WTC11 (cell line): ENCODE measurements at regions not wholly inside any gene's neighbourhood (a gene's known extent, or its start where the extent isn't known, plus 50 kb on each side); places are given as distances from the start of the nearest gene placed in this dataset.

Source experiments
- AFF4 ChIP-seq: sonication (generic); formaldehyde crosslinking; IDR thresholded peaks from 2 replicates; pipeline ENCODE4 v1.8.1; 2023; ENCODE audit warnings: mild to moderate bottlenecking, missing genetic modification reagents, borderline replicate concordance
- CTCF ChIP-seq: fragments of 200-600 bp; IDR thresholded peaks from 2 replicates; pipeline ENCODE4 v1.8.0; 2022; ENCODE audit warnings: antibody characterized with exemption
- ESRRA ChIP-seq: sonication (generic); formaldehyde crosslinking; IDR thresholded peaks from 2 replicates; pipeline ENCODE4 v1.8.1; 2022; ENCODE audit warnings: mild to moderate bottlenecking, missing genetic modification reagents, borderline replicate concordance
- JUN ChIP-seq: sonication (generic); formaldehyde crosslinking; IDR thresholded peaks from 2 replicates; pipeline ENCODE4 v1.8.0; 2023; ENCODE audit warnings: mild to moderate bottlenecking, missing genetic modification reagents
- NFE2L1 ChIP-seq: sonication (generic); formaldehyde crosslinking; IDR thresholded peaks from 2 replicates; pipeline ENCODE4 v1.8.1; 2023; ENCODE audit warnings: missing genetic modification reagents
- SP1 ChIP-seq: sonication (generic); formaldehyde crosslinking; conservative IDR thresholded peaks from 2 replicates; pipeline ENCODE4 v1.8.1; 2022; ENCODE audit warnings: missing genetic modification reagents
- TP53 ChIP-seq: sonication (generic); formaldehyde crosslinking; IDR thresholded peaks from 2 replicates; pipeline ENCODE4 v1.8.1; 2023; ENCODE audit warnings: mild to moderate bottlenecking, missing genetic modification reagents
- ZNF219 ChIP-seq: sonication (generic); formaldehyde crosslinking; IDR thresholded peaks from 2 replicates; pipeline ENCODE4 v1.8.0; 2023; ENCODE audit warnings: missing genetic modification reagents, mild to moderate bottlenecking, borderline replicate concordance
- ZNF671 ChIP-seq: fragments of 250-450 bp; sonication (Bioruptor Pico); IDR thresholded peaks from 2 replicates; pipeline ENCODE4 v1.8.0; 2021; ENCODE audit warnings: mild to moderate bottlenecking
- TF ChIP-seq, protein P1 (sequence below): sonication (generic); formaldehyde crosslinking; IDR thresholded peaks from 2 replicates; pipeline ENCODE4 v1.8.1; 2023; ENCODE audit warnings: mild to moderate bottlenecking, moderate library complexity, missing genetic modification reagents
- TF ChIP-seq, protein P2 (sequence below): sonication (generic); formaldehyde crosslinking; IDR thresholded peaks from 2 replicates; pipeline ENCODE4 v1.8.1; 2022; ENCODE audit warnings: low read depth, missing genetic modification reagents, borderline replicate concordance
- TF ChIP-seq, protein P3 (sequence below): sonication (generic); formaldehyde crosslinking; IDR thresholded peaks from 2 replicates; pipeline ENCODE4 v1.8.1; 2023; ENCODE audit warnings: mild to moderate bottlenecking, missing genetic modification reagents, moderate library complexity

- TF ChIP-seq SP1 (CRISPR knock-in tag) (no peak), CTCF (no peak), JUN (no peak), ZNF219 (CRISPR knock-in tag) (no peak), ZNF671 (CRISPR knock-in tag) (no peak), TP53 (CRISPR knock-in tag) (no peak), ESRRA (CRISPR knock-in tag) (no peak), NFE2L1 (CRISPR knock-in tag) (no peak), AFF4 (CRISPR knock-in tag) (no peak)
- TF ChIP-seq, protein P1, sequence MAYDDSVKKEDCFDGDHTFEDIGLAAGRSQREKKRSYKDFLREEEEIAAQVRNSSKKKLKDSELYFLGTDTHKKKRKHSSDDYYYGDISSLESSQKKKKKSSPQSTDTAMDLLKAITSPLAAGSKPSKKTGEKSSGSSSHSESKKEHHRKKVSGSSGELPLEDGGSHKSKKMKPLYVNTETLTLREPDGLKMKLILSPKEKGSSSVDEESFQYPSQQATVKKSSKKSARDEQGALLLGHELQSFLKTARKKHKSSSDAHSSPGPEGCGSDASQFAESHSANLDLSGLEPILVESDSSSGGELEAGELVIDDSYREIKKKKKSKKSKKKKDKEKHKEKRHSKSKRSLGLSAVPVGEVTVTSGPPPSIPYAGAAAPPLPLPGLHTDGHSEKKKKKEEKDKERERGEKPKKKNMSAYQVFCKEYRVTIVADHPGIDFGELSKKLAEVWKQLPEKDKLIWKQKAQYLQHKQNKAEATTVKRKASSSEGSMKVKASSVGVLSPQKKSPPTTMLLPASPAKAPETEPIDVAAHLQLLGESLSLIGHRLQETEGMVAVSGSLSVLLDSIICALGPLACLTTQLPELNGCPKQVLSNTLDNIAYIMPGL (CRISPR knock-in tag) = no peak
- TF ChIP-seq, protein P2, sequence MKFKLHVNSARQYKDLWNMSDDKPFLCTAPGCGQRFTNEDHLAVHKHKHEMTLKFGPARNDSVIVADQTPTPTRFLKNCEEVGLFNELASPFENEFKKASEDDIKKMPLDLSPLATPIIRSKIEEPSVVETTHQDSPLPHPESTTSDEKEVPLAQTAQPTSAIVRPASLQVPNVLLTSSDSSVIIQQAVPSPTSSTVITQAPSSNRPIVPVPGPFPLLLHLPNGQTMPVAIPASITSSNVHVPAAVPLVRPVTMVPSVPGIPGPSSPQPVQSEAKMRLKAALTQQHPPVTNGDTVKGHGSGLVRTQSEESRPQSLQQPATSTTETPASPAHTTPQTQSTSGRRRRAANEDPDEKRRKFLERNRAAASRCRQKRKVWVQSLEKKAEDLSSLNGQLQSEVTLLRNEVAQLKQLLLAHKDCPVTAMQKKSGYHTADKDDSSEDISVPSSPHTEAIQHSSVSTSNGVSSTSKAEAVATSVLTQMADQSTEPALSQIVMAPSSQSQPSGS = no peak
- TF ChIP-seq, protein P3, sequence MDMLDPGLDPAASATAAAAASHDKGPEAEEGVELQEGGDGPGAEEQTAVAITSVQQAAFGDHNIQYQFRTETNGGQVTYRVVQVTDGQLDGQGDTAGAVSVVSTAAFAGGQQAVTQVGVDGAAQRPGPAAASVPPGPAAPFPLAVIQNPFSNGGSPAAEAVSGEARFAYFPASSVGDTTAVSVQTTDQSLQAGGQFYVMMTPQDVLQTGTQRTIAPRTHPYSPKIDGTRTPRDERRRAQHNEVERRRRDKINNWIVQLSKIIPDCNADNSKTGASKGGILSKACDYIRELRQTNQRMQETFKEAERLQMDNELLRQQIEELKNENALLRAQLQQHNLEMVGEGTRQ (CRISPR knock-in tag) = no peak
Observed at GRCh38 chr5:144026286-144026685, 144.2 kb downstream of the YIPF5 start.
